HK-2 (cell line): ENCODE measurements at regions not wholly inside any gene's neighbourhood (a gene's known extent, or its start where the extent isn't known, plus 50 kb on each side); places are given as distances from the start of the nearest gene placed in this dataset.
"Not testable (repeated sequence)": the region's sequence is repeated elsewhere in the genome, so short reads cannot be mapped to it uniquely, and the experiment has no call there.

ENCODE experiments used
- DNase-seq: peaks from one replicate; pipeline ENCODE4 v3.0.0-alpha.2; 2018; ENCODE audit not compliant: unreplicated experiment

DNA sequence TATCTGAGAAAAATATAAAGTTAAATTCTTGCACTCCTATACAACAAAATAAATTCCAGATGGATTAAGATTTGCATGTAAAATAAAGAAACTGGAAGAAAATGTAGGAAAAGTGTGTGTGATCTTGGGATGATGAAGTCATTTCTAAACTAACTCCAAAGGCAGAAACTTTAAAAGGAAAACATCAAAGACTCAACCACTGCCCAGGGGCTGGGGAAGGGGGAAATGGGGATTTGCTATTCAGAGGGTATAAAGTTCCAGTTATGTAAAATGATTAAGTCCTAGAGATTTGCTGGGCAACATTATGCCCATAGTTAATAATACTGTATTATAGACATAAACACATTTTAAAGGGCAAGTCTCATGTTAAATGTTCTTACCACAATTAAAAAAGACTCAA, 254.5 kb downstream of the DEPDC1B start:
- DNase-seq = no peak

DNA sequence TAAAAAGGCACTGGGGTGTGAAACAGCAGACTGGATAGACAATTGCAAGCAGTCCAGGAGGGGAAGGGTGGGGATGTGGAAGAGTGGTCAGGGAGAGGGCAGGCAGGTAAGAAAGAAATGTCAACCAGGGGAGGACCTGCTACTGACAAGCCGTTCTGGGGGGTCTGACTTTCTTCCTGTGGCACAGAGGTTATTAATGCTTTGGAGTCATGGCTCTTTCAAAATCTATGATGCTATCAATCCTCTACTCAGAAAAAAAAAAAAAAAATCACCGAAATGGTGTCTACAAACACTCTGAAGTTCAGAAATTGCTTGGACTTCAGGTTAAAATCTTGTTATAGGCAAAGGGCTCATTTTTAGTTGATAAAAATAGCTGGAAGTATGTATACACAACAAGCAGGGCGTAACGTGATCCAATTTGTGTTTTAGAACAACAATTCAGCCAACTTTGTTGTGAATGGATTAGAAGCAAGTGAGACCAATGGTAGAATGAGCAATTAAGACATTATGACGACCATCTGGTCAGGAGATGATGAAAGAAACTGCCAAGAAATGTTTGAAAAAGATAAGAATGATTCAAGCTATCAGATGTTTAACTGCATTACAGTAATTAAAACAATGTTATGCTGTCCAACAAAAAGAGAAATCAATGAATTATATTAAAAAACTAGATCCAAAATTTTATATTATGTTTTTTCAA, 255.2 kb downstream of the DEPDC1B start:
- no peak for DNase-seq

DNA sequence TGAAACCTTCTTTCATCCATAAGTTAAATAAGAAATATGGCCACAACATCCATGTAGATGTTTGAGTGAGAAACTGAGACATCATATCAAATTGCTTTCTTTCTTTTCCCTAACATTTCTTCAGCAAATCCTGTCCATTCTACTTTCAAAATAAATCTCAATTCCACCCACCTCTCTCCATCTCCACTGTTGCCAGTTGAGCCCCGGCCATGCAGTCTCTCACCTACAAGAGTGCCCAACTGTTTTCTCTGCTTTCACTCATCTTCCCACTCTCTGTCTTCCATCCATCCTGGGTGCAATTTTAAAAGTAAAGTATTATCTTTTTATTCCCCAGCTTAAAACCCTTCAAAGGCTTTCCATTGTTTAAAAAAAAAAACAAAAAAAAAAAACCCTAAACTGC, 260.4 kb downstream of the DEPDC1B start:
- DNase-seq = no peak

DNA sequence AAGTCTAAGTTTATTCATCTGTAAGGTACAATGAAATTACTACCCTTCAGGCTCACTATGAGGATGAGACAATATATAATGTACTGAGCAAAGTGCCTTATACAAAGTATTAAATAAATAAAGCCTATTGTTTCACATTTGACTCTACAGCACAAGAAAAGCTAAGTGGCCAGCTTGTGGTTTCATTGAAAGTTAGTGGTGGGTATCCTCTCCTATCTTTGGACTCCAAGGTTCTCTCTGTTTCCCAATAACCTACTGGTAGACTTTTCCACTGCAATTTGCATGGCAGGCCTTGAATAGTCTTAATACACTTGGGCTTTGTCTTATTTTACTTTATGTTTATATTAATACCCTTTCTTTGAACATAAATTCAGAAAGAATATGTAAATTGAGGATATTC, 262.7 kb downstream of the DEPDC1B start:
- DNase-seq = no peak

DNA sequence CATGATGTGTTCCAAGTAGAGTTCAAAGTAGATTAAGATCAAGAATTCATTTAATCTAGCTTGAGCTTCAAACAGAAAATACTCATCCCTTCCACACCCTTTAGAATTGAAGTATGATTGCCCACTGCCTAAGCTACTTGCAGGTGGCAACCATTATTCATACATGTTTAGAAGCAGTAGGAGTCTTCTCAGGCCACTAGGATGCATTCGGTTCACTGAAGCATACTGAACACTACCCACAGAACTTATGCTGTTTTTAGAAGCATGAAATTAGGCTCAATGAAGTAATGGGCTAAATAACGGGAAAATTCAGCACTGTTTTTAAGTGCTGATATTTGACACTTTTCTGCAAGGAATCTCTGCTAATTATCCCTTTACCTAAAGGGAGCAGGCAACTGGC, 263.4 kb downstream of the DEPDC1B start:
- no peak for DNase-seq

DNA sequence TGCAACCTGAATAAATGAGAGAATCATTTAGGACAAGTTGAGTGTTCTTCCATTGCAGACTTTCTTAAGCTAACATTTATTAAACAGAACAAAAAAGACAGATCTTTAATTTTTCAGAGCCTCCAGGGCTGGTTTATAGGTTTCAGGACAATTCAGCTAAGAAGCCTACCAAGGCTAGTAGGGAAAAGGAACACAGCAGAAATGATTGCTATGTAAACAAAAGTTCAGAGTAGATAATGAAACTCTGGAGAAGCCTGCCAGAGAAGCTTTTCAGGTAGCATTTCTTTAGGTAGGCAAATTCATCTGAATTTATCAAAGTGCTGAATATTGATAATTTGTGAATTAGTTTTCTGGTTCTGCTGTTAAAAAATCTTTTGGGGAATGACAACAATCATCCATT, 264.2 kb downstream of the DEPDC1B start:
- DNase-seq = no peak

DNA sequence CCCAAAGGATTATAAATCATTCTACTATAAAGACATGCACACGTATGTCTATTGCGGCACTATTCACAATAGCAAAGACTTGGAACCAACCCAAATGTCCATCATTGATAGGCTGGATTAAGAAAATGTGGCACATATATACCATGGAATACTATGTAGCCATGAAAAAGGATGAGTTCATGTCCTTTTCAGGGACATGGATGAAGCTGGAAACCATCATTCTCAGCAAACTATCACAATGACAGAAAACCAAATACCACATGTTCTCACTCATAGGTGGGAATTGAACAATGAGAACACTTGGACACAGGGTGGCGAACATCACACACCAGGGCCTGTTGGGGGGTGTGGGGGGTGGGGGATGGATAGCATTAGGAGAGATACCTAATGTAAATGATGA, 273.8 kb downstream of the DEPDC1B start:
- not testable (repeated sequence) for DNase-seq

DNA sequence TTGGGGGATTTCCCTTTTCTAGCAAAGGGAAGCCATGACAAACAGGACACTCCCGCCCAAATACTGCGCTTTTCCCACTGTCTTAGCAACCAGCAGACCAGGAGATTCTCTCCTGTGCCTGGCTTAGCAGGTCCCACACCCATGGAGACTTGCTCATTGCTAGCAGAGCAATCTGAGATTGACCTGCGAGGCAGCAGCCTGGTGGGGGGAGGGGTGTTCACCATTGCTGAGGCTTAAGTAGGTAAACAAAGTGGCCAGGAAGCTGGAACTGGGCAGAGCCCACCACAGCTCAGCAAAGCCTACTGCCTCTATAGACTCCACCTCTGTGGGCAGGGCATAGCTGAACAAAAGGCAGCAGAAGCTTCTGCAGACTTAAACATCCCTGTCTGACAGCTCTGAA, 279.2 kb downstream of the DEPDC1B start:
- not testable (repeated sequence) for DNase-seq

DNA sequence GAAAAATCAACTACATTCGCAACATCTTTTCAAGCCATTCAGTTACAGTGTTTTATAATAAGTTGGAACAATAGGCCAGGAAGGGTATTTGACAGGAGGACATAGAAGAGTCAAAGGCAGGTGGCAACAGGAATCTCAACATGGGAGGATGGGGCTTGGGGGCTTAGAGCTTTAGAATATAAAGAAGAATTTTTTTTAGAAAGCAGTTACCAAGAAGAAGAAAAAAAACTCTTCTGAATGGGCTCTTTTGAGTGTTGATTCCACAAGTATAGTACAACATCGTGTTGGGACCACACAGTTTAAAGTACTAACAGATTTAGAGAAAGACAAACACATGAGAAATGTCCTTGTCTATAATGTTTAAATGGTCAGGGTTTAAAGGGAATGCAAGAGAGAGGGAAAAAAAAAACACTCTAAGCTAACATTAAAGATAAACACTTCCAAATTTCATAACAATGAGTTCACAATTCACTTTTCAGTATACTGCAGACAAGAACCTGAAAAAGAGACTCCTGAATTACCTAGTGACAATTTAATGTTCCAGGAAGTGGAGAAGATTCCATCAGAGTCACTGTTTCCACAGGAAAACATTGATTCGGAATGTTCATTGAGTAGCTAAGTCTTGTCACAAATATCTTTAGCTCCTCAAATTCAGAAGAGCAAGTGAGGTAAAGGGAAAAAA, 282.3 kb downstream of the DEPDC1B start:
- no peak for DNase-seq

DNA sequence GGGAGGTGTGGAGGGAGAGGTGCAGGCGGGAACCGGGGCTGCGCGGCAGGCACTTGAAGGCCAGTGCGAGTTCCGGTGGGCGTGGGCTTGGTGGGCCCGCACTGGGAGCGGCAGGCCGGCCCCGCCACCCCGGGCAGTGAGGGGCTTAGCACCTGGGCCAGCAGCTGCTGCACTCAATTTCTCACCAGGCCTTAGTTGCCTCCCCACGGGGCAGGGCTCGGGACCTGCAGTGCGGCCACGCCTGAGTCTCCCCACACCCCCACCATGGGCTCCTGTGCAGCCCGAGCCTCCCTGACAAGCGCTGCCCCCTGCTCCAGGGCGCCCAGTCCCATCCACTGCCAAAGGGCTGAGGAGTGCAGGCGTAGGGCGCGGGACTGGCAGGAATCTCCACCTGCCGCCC, 284.5 kb downstream of the DEPDC1B start:
- DNase-seq = no peak

DNA sequence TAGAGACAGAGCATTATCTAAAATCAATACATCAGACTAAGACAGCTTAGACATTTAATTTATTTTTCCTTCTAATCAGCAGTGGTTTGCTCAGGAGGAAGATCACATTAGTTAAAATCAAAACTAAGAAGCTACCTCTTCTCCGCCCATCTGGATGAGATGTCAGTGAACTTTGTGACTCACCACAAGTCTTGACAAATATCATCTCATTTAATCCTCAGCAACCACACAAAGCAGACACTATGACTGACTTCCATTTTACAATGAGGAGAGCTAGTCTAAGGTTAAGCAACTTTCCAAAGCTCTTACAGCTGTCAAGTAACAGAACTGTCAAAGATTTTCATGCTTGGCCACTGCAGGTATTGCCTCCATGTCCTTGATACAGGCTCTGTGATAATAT, 289.5 kb downstream of the DEPDC1B start:
- DNase-seq = no peak

DNA sequence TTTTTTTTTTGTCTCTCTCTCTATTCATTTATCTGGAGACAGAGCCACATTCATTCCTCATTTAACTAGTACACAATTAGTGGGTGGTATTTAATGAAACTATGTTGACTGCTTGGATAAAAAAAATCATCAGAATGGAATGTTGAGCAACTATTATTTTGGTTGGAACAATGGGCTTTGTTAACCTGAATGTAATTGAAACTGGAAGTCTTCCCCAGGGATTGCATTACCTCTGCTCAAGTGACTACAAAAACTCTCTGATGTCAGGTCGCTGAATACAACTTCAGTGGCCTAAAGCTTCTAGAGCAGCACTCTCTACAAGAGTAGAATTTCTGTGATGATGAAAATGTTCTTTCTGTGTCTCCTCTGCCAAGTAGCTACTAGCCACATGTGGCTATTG, 295.8 kb downstream of the DEPDC1B start:
- DNase-seq = no peak

DNA sequence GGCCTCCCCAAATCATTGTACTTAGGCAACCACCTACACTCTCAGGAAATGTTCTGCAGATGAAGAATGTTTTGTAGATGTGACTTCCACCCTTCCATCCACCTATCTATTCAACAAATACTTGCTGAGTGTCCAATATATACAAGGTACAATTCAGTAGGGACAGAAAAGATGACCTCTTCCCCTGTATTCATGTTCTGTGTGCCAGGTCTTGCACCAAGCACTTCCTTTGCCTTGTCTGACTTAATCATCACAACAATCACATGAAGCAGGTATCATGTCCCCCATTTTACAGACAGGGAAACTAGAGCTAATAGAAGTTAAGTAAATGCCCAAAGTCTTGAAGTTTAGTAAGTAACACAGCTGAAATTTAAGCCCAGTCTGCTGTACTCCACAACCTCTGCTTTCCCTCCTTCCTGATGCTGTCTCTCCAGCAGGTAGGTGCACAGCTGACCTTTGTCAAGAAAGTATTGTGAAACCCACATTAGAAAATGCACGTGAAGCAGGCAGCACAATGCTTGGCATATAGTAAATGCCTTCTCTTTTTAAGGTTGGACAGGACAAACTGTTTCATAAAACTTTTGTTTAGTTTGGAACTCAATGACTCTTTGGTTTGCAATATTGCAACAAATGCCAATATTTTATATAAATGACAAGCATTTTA, 296.5 kb downstream of the DEPDC1B start:
- no peak for DNase-seq

DNA sequence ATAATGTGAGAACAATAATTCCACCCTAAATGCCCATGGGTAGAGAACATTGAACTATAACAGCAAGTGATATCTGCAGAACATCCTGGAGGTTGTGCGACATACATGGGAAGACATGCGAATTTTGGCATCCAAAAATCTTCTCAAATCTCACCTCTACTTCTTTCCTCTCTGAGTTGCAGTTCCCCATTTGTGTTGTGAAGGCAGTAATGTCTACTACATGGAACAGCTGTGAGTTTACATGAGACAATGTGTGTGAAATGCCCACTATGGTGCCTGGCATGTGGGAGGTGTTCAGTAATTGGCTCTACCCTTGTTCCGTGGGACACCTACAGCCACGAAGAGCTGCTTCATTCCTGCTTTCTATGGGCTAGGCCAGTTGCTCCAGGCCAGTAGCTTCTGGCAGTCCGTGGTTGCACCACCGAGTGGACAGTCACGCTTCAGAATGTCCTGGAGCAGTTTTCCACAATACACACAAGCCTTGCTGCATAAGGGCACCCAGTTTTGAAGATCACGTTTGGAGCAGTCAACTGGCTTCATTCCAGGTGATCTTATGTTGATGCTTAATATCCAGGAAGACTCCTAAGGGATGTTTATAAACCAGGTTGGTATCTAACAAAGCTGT, 297.7 kb downstream of the DEPDC1B start:
- no peak for DNase-seq

DNA sequence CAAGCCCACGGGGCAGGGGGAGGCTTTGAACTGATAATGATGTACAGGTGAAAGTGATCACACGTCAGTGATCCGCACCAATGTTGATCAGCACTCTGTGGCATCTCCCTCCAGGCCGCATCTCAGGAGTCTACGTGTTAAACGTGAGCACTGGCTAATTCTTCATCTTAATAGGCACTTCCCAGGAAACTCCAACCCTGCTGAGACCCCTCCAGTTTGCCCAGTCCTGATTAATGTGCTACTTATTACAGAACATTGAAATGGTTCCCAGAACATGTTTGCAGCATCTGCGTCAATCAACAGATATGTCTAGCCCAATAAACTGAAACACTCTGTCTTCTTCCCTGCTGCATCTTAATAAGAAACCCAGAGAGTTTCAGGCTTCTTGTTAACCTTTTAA, 298.4 kb downstream of the DEPDC1B start:
- DNase-seq = no peak

DNA sequence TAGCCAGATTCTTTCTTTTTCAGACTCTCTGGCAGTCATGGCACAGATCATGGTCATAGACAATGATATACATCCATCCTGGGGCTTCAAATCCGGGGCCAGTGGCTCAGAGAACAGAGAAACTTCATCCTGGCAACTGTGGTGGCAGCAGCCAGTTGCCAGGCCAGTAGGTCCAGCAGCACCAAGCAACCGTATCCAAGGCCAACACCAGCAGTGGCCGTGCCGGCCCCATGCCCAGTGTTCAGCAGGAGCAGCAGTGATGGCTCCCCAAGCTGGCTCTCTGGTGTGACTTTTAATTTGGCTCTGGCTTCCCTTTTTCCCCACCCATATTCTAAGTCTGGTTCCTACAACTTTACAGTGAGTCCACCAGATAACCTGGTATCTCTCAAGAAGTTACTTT, 300.5 kb downstream of the DEPDC1B start:
- DNase-seq = no peak

DNA sequence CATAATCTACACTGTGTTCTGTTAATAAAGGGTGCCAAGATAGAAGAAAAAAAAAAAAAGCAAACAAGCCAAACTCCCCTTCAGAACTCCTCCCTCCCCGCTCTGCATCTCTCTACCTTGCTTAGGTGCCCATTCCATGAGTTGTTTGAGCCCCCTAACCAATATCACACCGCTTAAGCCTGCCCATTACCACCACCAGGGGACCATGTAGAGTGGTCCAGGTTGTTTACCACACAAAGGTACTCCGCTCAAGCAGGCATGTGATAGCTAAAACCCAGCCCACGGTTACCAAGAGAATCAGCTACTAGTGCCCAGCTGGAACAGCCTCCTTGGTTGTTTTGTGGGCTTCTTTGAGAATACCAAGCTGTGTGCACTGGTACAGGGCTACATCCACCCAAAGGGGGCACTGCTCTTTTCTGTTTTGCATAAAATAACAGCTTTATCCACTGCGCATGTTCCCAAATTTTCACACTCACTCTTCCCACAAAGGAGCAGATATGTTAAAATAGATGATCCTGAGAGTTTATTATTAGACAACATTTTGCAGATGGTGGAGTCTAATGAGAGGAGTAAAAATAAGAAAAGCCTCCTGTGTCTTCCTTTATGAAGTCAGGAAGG, 304.1 kb downstream of the DEPDC1B start:
- no peak for DNase-seq

DNA sequence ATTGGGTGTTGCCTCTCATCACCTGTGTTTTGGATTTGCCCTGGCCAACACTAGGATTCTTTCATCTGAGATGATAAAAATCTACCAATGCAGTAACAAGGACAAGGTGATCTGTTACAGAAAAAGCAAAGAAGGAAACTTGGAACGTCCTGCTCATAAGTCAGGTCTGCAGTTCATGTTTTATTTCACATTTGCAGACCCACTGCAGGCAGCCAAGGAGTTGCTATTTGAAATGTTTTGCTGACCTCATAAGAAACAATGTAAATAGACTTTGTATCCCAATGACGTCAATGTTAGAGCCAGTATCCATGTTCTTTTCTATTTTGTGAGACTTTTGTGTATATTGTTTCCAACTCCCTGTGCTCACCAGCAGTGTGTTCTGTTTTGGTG, 312.9 kb downstream of the DEPDC1B start:
- DNase-seq = no peak

DNA sequence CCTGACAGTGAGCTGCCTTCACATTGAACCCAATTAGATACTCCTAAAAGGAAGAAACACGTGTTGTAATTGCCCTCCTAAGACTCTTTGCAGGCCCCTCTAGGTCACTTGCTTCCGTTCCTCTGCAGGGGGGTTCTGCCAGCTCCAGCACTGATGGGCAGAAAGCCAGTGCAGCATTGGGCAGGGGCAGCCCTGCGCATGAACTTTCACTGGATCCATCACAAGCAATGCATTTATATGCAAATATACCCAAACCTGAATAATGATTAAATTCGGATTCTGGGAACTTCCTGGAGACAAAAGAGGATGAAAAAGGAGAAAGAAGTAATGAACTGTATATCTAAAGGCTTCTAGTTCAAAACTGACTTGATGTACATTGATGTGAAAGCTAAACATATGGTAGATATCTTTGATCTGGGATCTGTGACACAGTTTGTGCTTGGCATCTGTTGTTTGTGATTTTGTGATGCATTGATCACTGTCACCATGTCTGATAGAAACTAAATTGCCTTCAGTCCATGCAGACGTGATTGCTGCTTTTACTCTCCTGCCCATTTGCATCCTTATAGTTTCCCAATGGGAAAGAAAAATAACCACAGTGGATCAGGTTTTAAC, 313.4 kb downstream of the DEPDC1B start:
- DNase-seq = no peak

DNA sequence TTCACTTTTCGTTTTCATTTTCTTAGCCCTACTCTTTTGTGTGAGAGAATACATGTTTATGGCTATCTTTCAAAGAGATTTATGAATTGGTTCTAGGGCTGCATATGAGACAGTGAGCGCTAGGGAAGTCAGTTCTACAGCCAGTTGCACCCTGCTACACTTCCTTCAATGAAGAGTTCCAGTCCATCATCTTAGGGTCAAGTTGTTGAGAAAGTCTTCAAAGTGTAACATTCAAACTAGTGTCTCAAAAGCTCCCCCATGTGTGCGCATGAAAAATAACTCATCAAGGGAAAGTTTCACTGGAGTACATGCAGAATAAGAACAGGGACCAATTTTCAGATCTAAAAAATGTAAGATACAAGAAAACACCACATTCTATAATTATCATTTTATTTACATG, 317.2 kb downstream of the DEPDC1B start:
- DNase-seq = no peak

DNA sequence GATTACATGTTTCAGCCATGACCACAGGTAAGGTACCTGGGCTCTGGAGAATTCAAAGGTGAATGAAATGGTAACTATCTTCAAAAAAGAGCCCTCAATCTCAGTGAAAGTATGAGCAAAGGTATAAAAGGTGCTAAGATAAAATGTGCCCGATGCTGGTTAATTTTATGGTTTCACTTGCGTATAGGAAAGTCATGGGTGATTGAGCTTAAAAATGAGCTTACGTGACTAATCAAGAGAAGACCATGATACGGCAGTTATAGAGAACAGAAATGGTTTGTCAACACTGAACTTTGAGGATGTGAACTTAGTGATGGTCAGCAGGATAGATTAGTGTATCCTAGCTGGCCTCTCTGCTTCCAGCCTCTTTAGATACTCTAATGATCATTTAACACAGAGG, 320.1 kb downstream of the DEPDC1B start:
- no peak for DNase-seq

DNA sequence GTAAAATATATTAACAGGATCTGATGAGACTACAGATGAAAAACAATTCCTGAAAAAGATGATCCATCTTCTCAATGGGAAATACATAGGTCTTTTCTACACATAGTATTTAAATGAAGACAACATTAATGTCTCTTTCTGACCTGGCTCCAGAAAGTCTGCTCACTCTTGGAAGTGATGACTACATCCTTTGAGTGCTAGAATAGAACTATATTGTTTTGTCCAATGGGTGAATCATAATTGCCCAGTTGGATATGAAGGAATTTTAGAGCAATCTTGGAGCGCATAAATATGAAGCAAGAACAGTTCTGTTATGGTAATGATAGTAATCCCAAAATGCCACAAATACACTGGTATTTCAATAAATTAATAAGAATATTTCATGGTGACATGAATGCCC, 322.1 kb downstream of the DEPDC1B start:
- no peak for DNase-seq
